ENCODE measurements at regions not wholly inside any gene's neighbourhood (a gene's known extent, or its start where the extent isn't known, plus 50 kb on each side); places are given as distances from the start of the nearest gene placed in this dataset.

GRCh38 chr7:46545790-46546189 is 624.7 kb upstream of the IGFBP3 start:
- Histone ChIP-seq H3K36me3 (no peaks in the 10 kb centered on the region), H3K4me3 (no peak overlapping the region), H3K27ac (no peak overlapping the region), H3K4me1 (no peaks in the 10 kb centered on the region), H3K27me3 (no peaks in the 10 kb centered on the region), H3K9me3 (peaks cover 0 to 7% (median 0%) of the 10 kb centered on the region in 11 donors)
- no peak for TF ChIP-seq CTCF (IDR thresholded peaks at IDR 0.05)
- DNase-seq: no peak
- ATAC-seq: no peak
- intact Hi-C loops (cut with DNase I): no loop called here
- 87 to 93% methylated on average over 1 of the region's 1 CpG for WGBS, 2 donors

- Histone ChIP-seq H3K36me3 (no peaks in the 10 kb centered on the region), H3K4me3 (no peak overlapping the region), H3K27ac (no peak overlapping the region), H3K4me1 (no peaks in the 10 kb centered on the region), H3K27me3 (no peaks in the 10 kb centered on the region), H3K9me3 (peaks cover 0 to 6% (median 0%) of the 10 kb centered on the region in 11 donors)
- intact Hi-C loops (cut with DNase I): no loop called here
- no peak for ATAC-seq
- no peak for DNase-seq
- 49 to 52% methylated on average over 2 of the region's 2 CpGs for WGBS, 2 donors
- TF ChIP-seq CTCF (IDR thresholded peaks at IDR 0.05): no peak
These were observed 623.4 kb upstream of the IGFBP3 start for GRCh38 chr7:46544396-46545008.

- no peak for TF ChIP-seq CTCF (IDR thresholded peaks at IDR 0.05)
- H3K27ac ChIP-seq: no peak overlapping the region
- no peaks in the 10 kb centered on the region for H3K9me3 ChIP-seq
- ATAC-seq (no peak), DNase-seq (no peak)
- no peaks in the 10 kb centered on the region for H3K36me3 ChIP-seq
- 91 to 97% methylated on average over 1 of the region's 1 CpG for WGBS, 2 donors
- intact Hi-C loops (cut with DNase I): no loop called here
- no peak overlapping the region for H3K4me3 ChIP-seq
- no peaks in the 10 kb centered on the region for H3K4me1 ChIP-seq
- H3K27me3 ChIP-seq: no peaks in the 10 kb centered on the region
These were observed 621.0 kb upstream of the IGFBP3 start for GRCh38 chr7:46542076-46542475.

DNA sequence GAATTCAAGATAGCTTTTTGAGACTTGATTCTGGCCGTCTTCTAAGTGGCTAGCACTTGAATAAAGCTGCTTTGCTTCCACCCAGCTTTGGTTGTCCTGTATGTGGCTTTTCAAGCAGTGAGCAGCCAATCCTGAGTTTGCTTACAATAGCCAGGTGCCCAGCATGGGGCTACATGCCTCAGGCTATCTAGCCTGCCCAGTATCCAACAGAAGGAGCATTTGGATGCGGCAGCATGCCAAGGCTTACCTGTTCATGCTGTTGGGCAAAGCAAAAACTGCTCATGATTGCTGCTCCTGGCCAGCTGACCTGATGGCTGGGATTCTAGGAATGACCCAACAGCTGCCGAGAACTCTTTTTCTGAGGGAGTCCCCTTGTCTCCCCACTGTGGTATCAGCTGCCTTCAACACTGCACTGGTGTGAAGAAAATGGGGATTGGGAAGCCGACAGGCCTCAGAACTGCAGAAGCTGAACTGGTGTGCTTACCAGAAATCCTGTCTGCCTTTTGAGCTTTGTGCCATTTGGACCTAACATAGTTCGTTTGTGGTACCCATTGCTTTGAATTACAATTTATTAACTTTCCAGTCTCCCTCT is 618.9 kb upstream of the IGFBP3 start:
- Histone ChIP-seq H3K4me1 (no peaks in the 10 kb centered on the region), H3K4me3 (no peak overlapping the region), H3K27ac (no peak overlapping the region), H3K27me3 (no peaks in the 10 kb centered on the region), H3K9me3 (peaks cover 0 to 8% (median 0%) of the 10 kb centered on the region in 11 donors), H3K36me3 (no peaks in the 10 kb centered on the region)
- ATAC-seq (peak in 1 of 8 donors; percentile 64), DNase-seq (no peak)
- intact Hi-C loops (cut with DNase I): no loop called here
- TF ChIP-seq CTCF (IDR thresholded peaks at IDR 0.05): no peak
- 49 to 66% methylated on average over 5 of the region's 5 CpGs for WGBS, 2 donors
